NB4 (cell line): ENCODE measurements at regions not wholly inside any gene's neighbourhood (a gene's known extent, or its start where the extent isn't known, plus 50 kb on each side); places are given as distances from the start of the nearest gene placed in this dataset.

Experiments
- MYC ChIP-seq: IDR thresholded peaks from 2 replicates; pipeline ENCODE4 v1.6.1; 2011; ENCODE audit warnings: low read depth, low read length
- POLR2A ChIP-seq: IDR thresholded peaks from 2 replicates; pipeline ENCODE4 v1.6.1; 2011; ENCODE audit warnings: mild to moderate bottlenecking; ENCODE audit not compliant: insufficient read length; ENCODE audit errors: extremely low read depth
- TF ChIP-seq, protein P1 (sequence below): IDR thresholded peaks from one replicate; pipeline ENCODE4 v1.5.1; 2012; ENCODE audit warnings: low read depth, low read length
- TF ChIP-seq, protein P2 (sequence below): IDR thresholded peaks from 2 replicates; pipeline ENCODE4 v1.6.1; 2011; ENCODE audit warnings: low read depth, low read length

DNA sequence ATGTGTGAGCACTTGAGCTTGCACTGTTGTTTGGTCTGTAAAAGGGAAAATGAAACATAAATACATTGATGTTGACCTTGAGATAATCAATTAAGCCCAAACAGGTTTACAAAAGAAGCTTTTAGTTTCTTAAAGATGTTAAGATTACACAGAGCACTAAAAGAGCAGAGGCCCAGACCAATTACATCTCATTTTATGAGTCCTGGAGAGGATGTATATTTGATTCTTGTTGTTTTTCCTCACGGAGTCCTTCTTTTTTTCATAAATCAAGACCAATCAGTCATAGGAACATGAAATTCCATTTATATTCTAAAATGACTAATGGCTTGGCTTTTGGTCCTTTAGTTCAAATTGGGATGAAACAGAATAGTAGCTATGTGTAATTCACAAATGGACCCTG is 249.7 kb upstream of the NPY start:
- TF ChIP-seq, protein P1, sequence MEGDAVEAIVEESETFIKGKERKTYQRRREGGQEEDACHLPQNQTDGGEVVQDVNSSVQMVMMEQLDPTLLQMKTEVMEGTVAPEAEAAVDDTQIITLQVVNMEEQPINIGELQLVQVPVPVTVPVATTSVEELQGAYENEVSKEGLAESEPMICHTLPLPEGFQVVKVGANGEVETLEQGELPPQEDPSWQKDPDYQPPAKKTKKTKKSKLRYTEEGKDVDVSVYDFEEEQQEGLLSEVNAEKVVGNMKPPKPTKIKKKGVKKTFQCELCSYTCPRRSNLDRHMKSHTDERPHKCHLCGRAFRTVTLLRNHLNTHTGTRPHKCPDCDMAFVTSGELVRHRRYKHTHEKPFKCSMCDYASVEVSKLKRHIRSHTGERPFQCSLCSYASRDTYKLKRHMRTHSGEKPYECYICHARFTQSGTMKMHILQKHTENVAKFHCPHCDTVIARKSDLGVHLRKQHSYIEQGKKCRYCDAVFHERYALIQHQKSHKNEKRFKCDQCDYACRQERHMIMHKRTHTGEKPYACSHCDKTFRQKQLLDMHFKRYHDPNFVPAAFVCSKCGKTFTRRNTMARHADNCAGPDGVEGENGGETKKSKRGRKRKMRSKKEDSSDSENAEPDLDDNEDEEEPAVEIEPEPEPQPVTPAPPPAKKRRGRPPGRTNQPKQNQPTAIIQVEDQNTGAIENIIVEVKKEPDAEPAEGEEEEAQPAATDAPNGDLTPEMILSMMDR: no peak
- TF ChIP-seq MYC: no peak
- TF ChIP-seq, protein P2, sequence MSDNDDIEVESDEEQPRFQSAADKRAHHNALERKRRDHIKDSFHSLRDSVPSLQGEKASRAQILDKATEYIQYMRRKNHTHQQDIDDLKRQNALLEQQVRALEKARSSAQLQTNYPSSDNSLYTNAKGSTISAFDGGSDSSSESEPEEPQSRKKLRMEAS: no peak
- no peak for TF ChIP-seq POLR2A
